ENCODE measurements at regions not wholly inside any gene's neighbourhood (a gene's known extent, or its start where the extent isn't known, plus 50 kb on each side); places are given as distances from the start of the nearest gene placed in this dataset.

DNA sequence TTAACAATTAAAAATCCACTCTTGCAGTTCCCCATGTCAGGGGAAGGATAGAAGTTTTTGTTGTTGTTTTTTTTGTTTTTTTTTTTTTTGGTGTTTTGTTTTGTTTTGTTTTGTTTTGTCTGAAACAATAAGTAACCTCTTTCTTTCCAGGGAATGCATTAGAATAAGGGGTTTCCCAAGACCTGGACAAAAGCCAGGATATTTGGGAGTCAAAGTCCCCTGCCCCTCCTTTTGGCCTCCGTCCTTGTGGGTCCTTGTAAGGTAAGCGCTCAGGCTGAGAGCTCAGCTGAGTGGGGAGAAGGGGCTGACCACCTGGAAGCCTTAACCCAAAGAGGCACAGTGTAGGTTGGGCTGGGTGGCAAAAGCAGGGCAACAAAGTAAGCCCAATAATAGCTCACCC, 515.4 kb downstream of the SOX6 start:
- TF ChIP-seq, protein P1, sequence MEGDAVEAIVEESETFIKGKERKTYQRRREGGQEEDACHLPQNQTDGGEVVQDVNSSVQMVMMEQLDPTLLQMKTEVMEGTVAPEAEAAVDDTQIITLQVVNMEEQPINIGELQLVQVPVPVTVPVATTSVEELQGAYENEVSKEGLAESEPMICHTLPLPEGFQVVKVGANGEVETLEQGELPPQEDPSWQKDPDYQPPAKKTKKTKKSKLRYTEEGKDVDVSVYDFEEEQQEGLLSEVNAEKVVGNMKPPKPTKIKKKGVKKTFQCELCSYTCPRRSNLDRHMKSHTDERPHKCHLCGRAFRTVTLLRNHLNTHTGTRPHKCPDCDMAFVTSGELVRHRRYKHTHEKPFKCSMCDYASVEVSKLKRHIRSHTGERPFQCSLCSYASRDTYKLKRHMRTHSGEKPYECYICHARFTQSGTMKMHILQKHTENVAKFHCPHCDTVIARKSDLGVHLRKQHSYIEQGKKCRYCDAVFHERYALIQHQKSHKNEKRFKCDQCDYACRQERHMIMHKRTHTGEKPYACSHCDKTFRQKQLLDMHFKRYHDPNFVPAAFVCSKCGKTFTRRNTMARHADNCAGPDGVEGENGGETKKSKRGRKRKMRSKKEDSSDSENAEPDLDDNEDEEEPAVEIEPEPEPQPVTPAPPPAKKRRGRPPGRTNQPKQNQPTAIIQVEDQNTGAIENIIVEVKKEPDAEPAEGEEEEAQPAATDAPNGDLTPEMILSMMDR (IDR thresholded peaks at IDR 0.05): no peak
- no peak for TF ChIP-seq POLR2A (IDR thresholded peaks at IDR 0.05)
